ENCODE measurements at regions not wholly inside any gene's neighbourhood (a gene's known extent, or its start where the extent isn't known, plus 50 kb on each side); places are given as distances from the start of the nearest gene placed in this dataset.

GRCh38 chr10:44322137-44322536 is 62.8 kb downstream of the CXCL12 start:
- TF ChIP-seq USF1 (IDR thresholded peaks at IDR 0.05; ENCODE audit: borderline replicate concordance, low read depth), result no peak
- no peak for TF ChIP-seq EP300 (IDR thresholded peaks at IDR 0.05; ENCODE audit: borderline replicate concordance in 1 of 2, low read depth in 1 of 2, low read length in 1 of 2)
- no peak for TF ChIP-seq FOXM1 (IDR thresholded peaks at IDR 0.05; ENCODE audit: low read depth)
- no peak for TF ChIP-seq ELF1 (IDR thresholded peaks at IDR 0.05)
- TF ChIP-seq CHD2 (IDR thresholded peaks at IDR 0.05; ENCODE audit: low read length, partially characterized antibody), result no peak
- ChIA-PET CTCF (interaction anchor here (1.2 kb wide), 1 partner anchor 45 kb away, joined by 3 read pairs; no protein-coding TSS in a partner anchor), POLR2A (no interaction called here)
- H3K4me2 ChIP-seq, result no peak overlapping the region
- WGBS (ENCODE audit: low lambda C conversion rate), result 4% methylated on average over 2 of the region's 2 CpGs
- H3K27me3 ChIP-seq (ENCODE audit: insufficient read depth), result no peaks in the 10 kb centered on the region
- H2AFZ ChIP-seq (ENCODE audit: low read depth), result no peak overlapping the region
- no peaks in the 10 kb centered on the region for H3K4me1 ChIP-seq (ENCODE audit: control insufficient read depth in 1 of 2, insufficient read depth in 2 of 2, low read depth in 1 of 2, low read length in 1 of 2)
- no peaks in the 10 kb centered on the region for H3K79me2 ChIP-seq (ENCODE audit: insufficient read depth)
- no peaks in the 10 kb centered on the region for H3K9me2 ChIP-seq
- DNase-seq, result no peak
- no peak overlapping the region for H3K4me3 ChIP-seq (ENCODE audit: low read depth in 2 of 2, low read length in 1 of 2)
- no peaks in the 10 kb centered on the region for H4K20me1 ChIP-seq (ENCODE audit: insufficient read depth)
- no peaks in the 10 kb centered on the region for H3F3A ChIP-seq (replicated peaks; ENCODE audit: insufficient read depth)
- no peaks in the 10 kb centered on the region for H3K9me3 ChIP-seq
- no peak overlapping the region for H3K9ac ChIP-seq
- no peaks in the 10 kb centered on the region for H3K36me3 ChIP-seq (replicated peaks in 1 of 2; ENCODE audit: control insufficient read depth in 1 of 2, insufficient read depth in 2 of 2, low read length in 1 of 2)
- H3K27ac ChIP-seq (ENCODE audit: low read depth in 2 of 2, low read length in 1 of 2), result no peak overlapping the region

DNA sequence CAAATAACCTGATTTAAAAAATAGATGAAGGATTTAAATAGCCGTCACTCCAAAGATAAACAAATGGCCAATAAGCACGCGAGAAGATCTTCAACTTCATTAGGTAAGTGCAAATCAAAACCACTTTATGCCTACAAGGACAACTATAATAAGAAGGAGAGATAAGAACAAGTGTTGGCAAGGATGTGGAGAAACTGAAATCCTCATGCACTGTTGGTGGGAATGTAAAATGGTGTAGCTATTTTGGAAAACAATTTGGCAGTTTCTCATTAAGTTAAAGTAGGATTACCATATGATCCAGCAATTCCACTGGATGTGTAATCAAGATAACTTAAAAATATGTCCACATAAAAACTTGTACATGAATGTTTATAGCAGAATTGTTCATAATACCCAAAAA is 64.1 kb downstream of the CXCL12 start:
- CTCF ChIA-PET, result interaction anchor here (1.2 to 1.5 kb wide), 2 partner anchors 10 to 631 kb away, joined by 3 to 9 read pairs; no protein-coding TSS in a partner anchor
- WGBS (ENCODE audit: low lambda C conversion rate), result 21% methylated on average over 3 of the region's 3 CpGs

DNA sequence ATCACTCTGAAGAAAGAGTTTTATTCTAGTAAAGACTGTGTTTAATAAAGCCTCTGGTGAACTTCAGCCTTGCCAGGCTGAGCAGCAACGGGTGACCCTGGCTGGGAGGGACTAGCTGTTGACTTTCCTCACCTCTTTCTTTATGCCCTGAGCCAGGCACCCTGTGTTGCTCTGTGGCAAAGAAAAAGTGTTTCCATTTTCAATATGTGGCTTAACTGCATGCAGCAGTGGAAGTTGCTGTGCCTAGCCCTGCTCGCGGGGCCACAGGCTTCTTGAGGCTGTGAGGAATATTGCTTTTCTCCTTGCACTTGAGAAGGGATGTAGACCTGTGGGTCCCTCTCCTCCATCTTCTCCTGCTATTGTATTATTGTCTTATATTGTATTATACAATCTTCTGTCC is 67.0 kb downstream of the CXCL12 start:
- Histone ChIP-seq H3K27me3 (ENCODE audit: insufficient read depth) (no peaks in the 10 kb centered on the region), H3F3A (replicated peaks; ENCODE audit: insufficient read depth) (no peaks in the 10 kb centered on the region), H3K4me3 (ENCODE audit: low read depth in 2 of 2, low read length in 1 of 2) (no peak overlapping the region), H3K9me3 (no peaks in the 10 kb centered on the region), H3K9ac (no peak overlapping the region), H3K4me2 (no peak overlapping the region), H2AFZ (ENCODE audit: low read depth) (no peak overlapping the region), H3K79me2 (ENCODE audit: insufficient read depth) (no peaks in the 10 kb centered on the region), H3K4me1 (ENCODE audit: control insufficient read depth in 1 of 2, insufficient read depth in 2 of 2, low read depth in 1 of 2, low read length in 1 of 2) (peaks cover 0 to 3% of the 10 kb centered on the region in 2 experiments; a peak in 1 of 4 replicates), H3K36me3 (replicated peaks in 1 of 2; ENCODE audit: control insufficient read depth in 1 of 2, insufficient read depth in 2 of 2, low read length in 1 of 2) (no peaks in the 10 kb centered on the region), H3K27ac (ENCODE audit: low read depth in 2 of 2, low read length in 1 of 2) (no peak overlapping the region), H4K20me1 (ENCODE audit: insufficient read depth) (no peaks in the 10 kb centered on the region), H3K9me2 (no peaks in the 10 kb centered on the region)
- ChIA-PET CTCF (interaction anchor here (2.2 kb wide), 1 partner anchor 628 kb away, joined by 8 read pairs; no protein-coding TSS in a partner anchor), POLR2A (no interaction called here)
- DNase-seq, result no peak
- TF ChIP-seq POLR2AphosphoS5 (IDR thresholded peaks at IDR 0.05; ENCODE audit: low read depth, low read length) (no peak), NRF1 (IDR thresholded peaks at IDR 0.05; ENCODE audit: low read depth, low read length) (no peak), TEAD4 (IDR thresholded peaks at IDR 0.05; ENCODE audit: borderline replicate concordance, insufficient read depth) (no peak), RCOR1 (IDR thresholded peaks at IDR 0.05; ENCODE audit: low read length) (no peak), EZH2phosphoT487 (IDR thresholded peaks at IDR 0.05; ENCODE audit: borderline replicate concordance, low read depth) (no peak), GATA2 (CRISPR knock-in tag; IDR thresholded peaks at IDR 0.05) (no peak), NFIC (IDR thresholded peaks at IDR 0.05; ENCODE audit: borderline replicate concordance) (no peak), FOSL2 (IDR thresholded peaks at IDR 0.05; ENCODE audit: borderline replicate concordance, low read depth) (no peak), REST (IDR thresholded peaks at IDR 0.05; ENCODE audit: low read depth, low read length) (no peak), GABPA (IDR thresholded peaks at IDR 0.05; ENCODE audit: low read depth) (no peak), SIN3A (IDR thresholded peaks at IDR 0.05; ENCODE audit: borderline replicate concordance, low read depth, low read length) (no peak), FOXJ3 (CRISPR knock-in tag; IDR thresholded peaks at IDR 0.05) (no peak), TAF1 (IDR thresholded peaks at IDR 0.05; ENCODE audit: borderline replicate concordance, low read depth, low read length) (no peak), MXI1 (IDR thresholded peaks at IDR 0.05; ENCODE audit: low read depth, low read length) (no peak)
- WGBS (ENCODE audit: low lambda C conversion rate), result 48% methylated on average over 3 of the region's 3 CpGs

More for the DNA sequence above, 64.1 kb downstream of the CXCL12 start:
- Histone ChIP-seq H3F3A (replicated peaks; ENCODE audit: insufficient read depth) (no peaks in the 10 kb centered on the region), H3K9me3 (no peaks in the 10 kb centered on the region), H3K27ac (ENCODE audit: low read depth in 2 of 2, low read length in 1 of 2) (no peak overlapping the region), H3K4me1 (ENCODE audit: control insufficient read depth in 1 of 2, insufficient read depth in 2 of 2, low read depth in 1 of 2, low read length in 1 of 2) (no peaks in the 10 kb centered on the region), H3K27me3 (ENCODE audit: insufficient read depth) (no peaks in the 10 kb centered on the region), H4K20me1 (ENCODE audit: insufficient read depth) (no peaks in the 10 kb centered on the region), H3K4me3 (ENCODE audit: low read depth in 2 of 2, low read length in 1 of 2) (no peak overlapping the region), H3K79me2 (ENCODE audit: insufficient read depth) (no peaks in the 10 kb centered on the region), H2AFZ (ENCODE audit: low read depth) (no peak overlapping the region), H3K36me3 (replicated peaks in 1 of 2; ENCODE audit: control insufficient read depth in 1 of 2, insufficient read depth in 2 of 2, low read length in 1 of 2) (no peaks in the 10 kb centered on the region), H3K9ac (no peak overlapping the region), H3K9me2 (no peaks in the 10 kb centered on the region), H3K4me2 (no peak overlapping the region)
- DNase-seq, result no peak
- TF ChIP-seq NRF1 (IDR thresholded peaks at IDR 0.05; ENCODE audit: low read depth, low read length) (no peak), FOXM1 (IDR thresholded peaks at IDR 0.05; ENCODE audit: low read depth) (no peak), RCOR1 (IDR thresholded peaks at IDR 0.05; ENCODE audit: low read length) (no peak), SMC3 (IDR thresholded peaks at IDR 0.05; ENCODE audit: low read depth, low read length) (no peak), NFIC (IDR thresholded peaks at IDR 0.05; ENCODE audit: borderline replicate concordance) (no peak)
- POLR2A ChIA-PET, result no interaction called here
